MM.1S (cell line): ENCODE measurements at regions not wholly inside any gene's neighbourhood (a gene's known extent, or its start where the extent isn't known, plus 50 kb on each side); places are given as distances from the start of the nearest gene placed in this dataset.
A peak's percentile ranks its signal among the peaks of the same experiment; 100 is the strongest.

ENCODE experiments used
- DNase-seq: peaks from one replicate; pipeline ENCODE4 v3.0.0-alpha.2; 2015
- H2AFZ ChIP-seq: fragments of 300-600 bp; sonication (generic); 2 replicates; pipeline ENCODE4 v1.6.0; 2016; ENCODE audit warnings: antibody characterized with exemption, low read length
- H3F3A ChIP-seq: fragments of 300-600 bp; sonication (generic); 2 replicates; pipeline ENCODE4 v1.6.1; 2016; ENCODE audit warnings: mild to moderate bottlenecking, antibody characterized with exemption, low read length, moderate library complexity, mixed read lengths; ENCODE audit not compliant: insufficient read depth
- H3K27ac ChIP-seq: fragments of 300-600 bp; sonication (generic); 2 replicates; pipeline ENCODE4 v1.5.1; 2016; ENCODE audit warnings: mild to moderate bottlenecking, low read length
- H3K27me3 ChIP-seq: fragments of 300-600 bp; sonication (generic); replicated peaks from 2 replicates; pipeline ENCODE4 v1.6.0; 2016; ENCODE audit warnings: low read length; ENCODE audit not compliant: insufficient read depth
- H3K36me3 ChIP-seq: fragments of 300-600 bp; sonication (generic); replicated peaks from 2 replicates; pipeline ENCODE4 v1.6.1; 2016; ENCODE audit warnings: mild to moderate bottlenecking, low read length, mixed read lengths; ENCODE audit not compliant: insufficient read depth
- H3K4me1 ChIP-seq: fragments of 300-600 bp; sonication (generic); 2 replicates; pipeline ENCODE4 v1.6.1; 2016; ENCODE audit warnings: low read length, mixed read lengths
- H3K4me2 ChIP-seq: fragments of 300-600 bp; sonication (generic); 2 replicates; pipeline ENCODE4 v1.6.0; 2016; ENCODE audit warnings: low read depth, low read length
- H3K4me3 ChIP-seq: fragments of 300-600 bp; sonication (generic); 2 replicates; pipeline ENCODE4 v1.5.1; 2016; ENCODE audit warnings: low read length, mixed read lengths
- H3K79me2 ChIP-seq: fragments of 300-600 bp; sonication (generic); 2 replicates; pipeline ENCODE4 v1.6.1; 2016; ENCODE audit warnings: mixed run types, low read length, mixed read lengths
- H3K9ac ChIP-seq: fragments of 300-600 bp; sonication (generic); 2 replicates; pipeline ENCODE4 v1.6.1; 2016; ENCODE audit warnings: low read length, mixed read lengths
- H3K9me2 ChIP-seq: fragments of 300-600 bp; sonication (generic); replicated peaks from 2 replicates; pipeline ENCODE4 v1.6.1; 2016; ENCODE audit warnings: mild to moderate bottlenecking, low read length, mixed read lengths; ENCODE audit not compliant: insufficient read depth
- H3K9me3 ChIP-seq: fragments of 300-600 bp; sonication (generic); replicated peaks from 2 replicates; pipeline ENCODE4 v1.6.1; 2016; ENCODE audit warnings: mild to moderate bottlenecking, low read length, mixed read lengths; ENCODE audit not compliant: insufficient read depth
- H4K20me1 ChIP-seq: fragments of 300-600 bp; sonication (generic); 2 replicates; pipeline ENCODE4 v1.6.1; 2016; ENCODE audit warnings: mild to moderate bottlenecking, low read length, moderate library complexity, mixed read lengths; ENCODE audit not compliant: insufficient read depth
- EZH2 ChIP-seq: fragments of 300-600 bp; sonication (generic); optimal IDR thresholded peaks from 2 replicates; pipeline ENCODE3; 2017; ENCODE audit warnings: low read depth, mild to moderate bottlenecking, antibody characterized with exemption, low read length, mixed read lengths
- EZH2phosphoT487 ChIP-seq: fragments of 300-600 bp; sonication (generic); IDR thresholded peaks from 2 replicates; pipeline ENCODE4 v1.6.1; 2018; ENCODE audit warnings: antibody characterized with exemption, low read length
- TF ChIP-seq, protein P1 (sequence below): fragments of 300-600 bp; sonication (generic); IDR thresholded peaks from 2 replicates; pipeline ENCODE4 v1.5.1; 2016; ENCODE audit warnings: antibody characterized with exemption, low read length, mixed read lengths

DNA sequence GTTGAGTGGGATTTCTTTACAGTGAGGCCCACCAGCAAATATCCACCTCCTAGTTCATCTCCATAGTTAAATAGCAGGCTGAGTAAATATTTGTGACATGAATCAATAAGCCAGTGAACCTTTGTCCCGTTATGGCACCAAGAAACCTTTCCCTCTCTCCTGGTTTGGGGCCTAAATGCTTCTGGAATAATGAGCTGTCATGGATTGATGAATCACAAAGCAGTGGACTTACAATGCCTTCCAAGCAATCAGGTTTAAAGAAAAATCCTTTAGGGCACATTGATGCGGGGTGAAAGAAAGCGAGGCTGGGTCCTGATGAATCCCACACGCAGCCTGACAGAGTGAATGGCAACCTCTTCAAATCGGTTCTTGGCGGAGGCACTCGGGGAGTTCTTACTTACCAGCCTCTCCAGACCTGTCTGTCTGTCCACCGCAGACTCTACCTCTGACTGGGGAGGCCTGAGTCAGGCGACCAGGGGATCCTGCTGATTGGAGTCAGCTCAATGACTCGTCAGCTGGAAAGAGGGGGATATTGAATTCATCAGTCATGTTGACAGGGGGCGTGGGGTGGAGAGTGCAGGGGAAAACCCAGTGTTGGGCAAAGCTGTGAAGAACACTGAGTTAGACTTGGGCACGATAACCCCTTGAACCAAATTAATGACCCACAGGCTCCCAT is 247.3 kb downstream of the PLPP3 start:
- DNase-seq, result no peak
- H3K36me3 ChIP-seq, result no peaks in the 10 kb centered on the region
- H4K20me1 ChIP-seq, result no peaks in the 10 kb centered on the region
- H3K9me2 ChIP-seq, result no peaks in the 10 kb centered on the region
- H3K9ac ChIP-seq, result no peak overlapping the region
- H3K4me1 ChIP-seq, result no peaks in the 10 kb centered on the region
- TF ChIP-seq EZH2, result no peak
- TF ChIP-seq, protein P1, sequence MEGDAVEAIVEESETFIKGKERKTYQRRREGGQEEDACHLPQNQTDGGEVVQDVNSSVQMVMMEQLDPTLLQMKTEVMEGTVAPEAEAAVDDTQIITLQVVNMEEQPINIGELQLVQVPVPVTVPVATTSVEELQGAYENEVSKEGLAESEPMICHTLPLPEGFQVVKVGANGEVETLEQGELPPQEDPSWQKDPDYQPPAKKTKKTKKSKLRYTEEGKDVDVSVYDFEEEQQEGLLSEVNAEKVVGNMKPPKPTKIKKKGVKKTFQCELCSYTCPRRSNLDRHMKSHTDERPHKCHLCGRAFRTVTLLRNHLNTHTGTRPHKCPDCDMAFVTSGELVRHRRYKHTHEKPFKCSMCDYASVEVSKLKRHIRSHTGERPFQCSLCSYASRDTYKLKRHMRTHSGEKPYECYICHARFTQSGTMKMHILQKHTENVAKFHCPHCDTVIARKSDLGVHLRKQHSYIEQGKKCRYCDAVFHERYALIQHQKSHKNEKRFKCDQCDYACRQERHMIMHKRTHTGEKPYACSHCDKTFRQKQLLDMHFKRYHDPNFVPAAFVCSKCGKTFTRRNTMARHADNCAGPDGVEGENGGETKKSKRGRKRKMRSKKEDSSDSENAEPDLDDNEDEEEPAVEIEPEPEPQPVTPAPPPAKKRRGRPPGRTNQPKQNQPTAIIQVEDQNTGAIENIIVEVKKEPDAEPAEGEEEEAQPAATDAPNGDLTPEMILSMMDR, result no peak
- H3K27ac ChIP-seq, result no peak overlapping the region
- H3K4me3 ChIP-seq, result no peak overlapping the region
- no peaks in the 10 kb centered on the region for H3K9me3 ChIP-seq
- no peak overlapping the region for H3K4me2 ChIP-seq
- no peak overlapping the region for H2AFZ ChIP-seq
- no peaks in the 10 kb centered on the region for H3F3A ChIP-seq
- no peaks in the 10 kb centered on the region for H3K27me3 ChIP-seq
- H3K79me2 ChIP-seq, result no peaks in the 10 kb centered on the region

DNA sequence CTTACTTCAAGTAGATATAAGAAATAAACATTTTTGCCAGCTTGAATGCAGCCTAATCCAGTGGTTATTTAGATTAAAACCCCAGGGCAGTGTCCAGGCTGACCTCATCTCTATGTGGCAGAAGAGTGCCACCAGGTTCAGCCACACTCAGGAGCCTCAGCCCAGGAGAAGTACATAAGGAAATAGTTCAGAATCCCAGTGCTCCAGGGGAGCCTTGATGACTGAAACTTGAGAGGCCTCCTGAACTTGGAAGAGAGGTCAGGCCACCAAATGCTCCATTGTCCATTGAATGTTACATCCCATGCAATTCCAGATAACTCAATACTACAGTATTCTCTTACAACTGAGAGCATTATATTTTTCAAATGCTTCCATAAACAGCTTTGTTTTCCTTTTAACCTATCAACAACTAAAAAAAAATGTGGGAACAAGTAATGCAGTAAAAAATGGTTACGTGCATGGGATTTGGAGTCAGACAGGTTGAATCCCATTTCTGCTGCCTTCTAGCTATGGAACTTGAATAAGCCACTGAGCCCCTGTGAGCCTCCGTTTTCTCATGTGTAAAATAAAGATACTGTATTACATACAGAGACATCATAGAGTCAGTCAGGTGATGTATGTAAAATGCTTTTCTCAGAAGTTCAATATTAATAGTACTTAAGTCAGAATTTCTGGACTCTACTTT is 248.0 kb downstream of the PLPP3 start:
- Histone ChIP-seq H3K9me3 (no peaks in the 10 kb centered on the region), H3K4me1 (no peaks in the 10 kb centered on the region), H3K36me3 (no peaks in the 10 kb centered on the region), H3K27me3 (no peaks in the 10 kb centered on the region), H3K79me2 (no peaks in the 10 kb centered on the region), H3K4me2 (no peak overlapping the region), H4K20me1 (no peaks in the 10 kb centered on the region), H3K27ac (no peak overlapping the region), H3K9ac (no peak overlapping the region), H3F3A (no peaks in the 10 kb centered on the region), H3K9me2 (no peaks in the 10 kb centered on the region), H2AFZ (no peak overlapping the region), H3K4me3 (no peak overlapping the region)
- DNase-seq, result no peak
- TF ChIP-seq EZH2phosphoT487, result no peak
- TF ChIP-seq EZH2, result no peak
- TF ChIP-seq, protein P1, result no peak

DNA sequence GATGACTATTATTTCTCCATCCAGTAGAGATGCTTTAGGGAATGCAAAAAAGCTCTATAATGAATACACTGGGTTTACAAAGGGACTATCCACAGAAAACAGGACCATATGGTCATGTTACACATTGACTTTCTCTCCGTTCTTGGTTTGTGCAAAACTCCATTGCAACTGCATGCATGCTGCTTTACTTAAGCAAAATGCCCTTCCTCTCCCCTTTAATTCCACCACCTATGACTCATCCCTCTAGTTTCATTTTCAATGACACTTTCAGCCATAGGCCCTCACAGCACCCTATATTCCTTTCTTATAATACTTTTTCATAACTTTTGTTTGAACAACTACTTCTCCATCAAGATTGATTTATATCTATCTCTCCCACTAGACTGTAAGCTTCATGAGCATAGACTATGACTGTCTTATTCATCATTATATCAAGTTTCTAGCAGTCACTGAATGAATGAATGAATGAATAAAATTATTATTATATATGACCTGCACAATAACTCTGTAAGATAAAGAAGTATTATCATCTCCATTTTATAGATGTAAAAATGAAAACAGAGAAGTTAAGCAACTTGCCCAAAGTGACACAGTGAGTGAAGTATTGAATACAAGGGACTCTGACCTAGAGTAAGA is 248.9 kb downstream of the PLPP3 start:
- Histone ChIP-seq H3K4me1 (no peaks in the 10 kb centered on the region), H2AFZ (no peak overlapping the region), H3K27me3 (no peaks in the 10 kb centered on the region), H4K20me1 (no peaks in the 10 kb centered on the region), H3K9ac (no peak overlapping the region), H3K36me3 (no peaks in the 10 kb centered on the region), H3K4me2 (no peak overlapping the region), H3K79me2 (no peaks in the 10 kb centered on the region), H3K27ac (no peak overlapping the region), H3K9me2 (no peaks in the 10 kb centered on the region), H3K4me3 (no peak overlapping the region), H3F3A (no peaks in the 10 kb centered on the region), H3K9me3 (no peaks in the 10 kb centered on the region)
- peak; percentile 12 for DNase-seq
- no peak for TF ChIP-seq EZH2phosphoT487
- TF ChIP-seq, protein P1, result no peak
- no peak for TF ChIP-seq EZH2
